Stimulated activated naive B cell treated with anti-CD40 and anti-IgM and Interleukin-4, amounts not matched to agents 10 μg/mL and 1 μg/mL and 100 μg/mL, for 72 hours (primary cell): ENCODE measurements at regions not wholly inside any gene's neighbourhood (a gene's known extent, or its start where the extent isn't known, plus 50 kb on each side); places are given as distances from the start of the nearest gene placed in this dataset.

Experiments
- ATAC-seq, 2 donors: fragments of 150-1000 bp; cut with Tn5 transposase; replicated peaks; 2 replicates each; pipeline ENCODE4 v1.10.0; 2021; ENCODE audit warnings: moderate library complexity in 1 of 2
- DNase-seq: peaks from one replicate; pipeline ENCODE4 v3.0.0; 2021
- H3K27ac Mint-ChIP-seq: one replicate; pipeline ENCODE4 v1.8.0; 2022; ENCODE audit warnings: mild to moderate bottlenecking, mixed read lengths
- H3K27me3 Mint-ChIP-seq, 2 donors: one replicate each; pipeline ENCODE4 v1.8.0; 2022; ENCODE audit warnings: mixed read lengths in 2 of 2
- H3K36me3 Mint-ChIP-seq, 2 donors: one replicate each; pipeline ENCODE4 v1.8.0; 2022; ENCODE audit warnings: mixed read lengths in 2 of 2, mild to moderate bottlenecking in 1 of 2
- H3K4me1 Mint-ChIP-seq, 2 donors: one replicate each; pipeline ENCODE4 v1.8.0; 2022; ENCODE audit warnings: mixed read lengths in 2 of 2, mild to moderate bottlenecking in 1 of 2
- H3K4me3 Mint-ChIP-seq, 2 donors: one replicate each; pipeline ENCODE4 v1.8.0; 2022; ENCODE audit warnings: mild to moderate bottlenecking in 2 of 2, mixed read lengths in 2 of 2, moderate library complexity in 1 of 2
- H3K9me3 Mint-ChIP-seq, 2 donors: one replicate each; pipeline ENCODE4 v1.8.0; 2022; ENCODE audit warnings: mixed read lengths in 2 of 2, mild to moderate bottlenecking in 1 of 2

DNA sequence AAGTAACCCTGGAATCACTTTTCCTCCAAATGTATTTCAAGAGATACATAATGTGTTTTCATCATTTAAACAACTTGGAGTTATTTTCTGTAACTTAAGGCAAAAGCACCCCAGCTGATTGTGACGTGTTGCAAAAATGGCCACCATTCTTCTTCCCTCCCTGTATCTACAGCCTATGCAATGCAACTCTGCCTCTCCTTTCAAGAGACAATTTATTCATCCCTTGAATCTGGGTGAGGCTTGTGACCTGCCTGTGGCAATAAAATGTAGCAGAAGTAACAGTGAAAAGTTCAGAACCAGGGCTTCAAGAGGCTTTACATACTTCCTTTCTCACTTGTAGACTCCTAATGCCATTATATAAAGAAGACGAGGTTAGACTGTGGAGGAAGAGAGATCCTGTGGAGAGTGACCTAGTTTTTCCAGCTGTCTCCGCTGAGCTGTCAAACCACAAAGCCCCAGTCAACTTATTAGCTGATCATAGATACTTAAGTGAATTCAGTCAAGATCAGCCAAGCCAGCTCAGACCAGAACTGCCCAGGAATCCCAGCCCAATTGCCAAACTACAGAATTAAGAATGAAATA, 81.0 kb upstream of the KLF3 start:
- H3K4me3 Mint-ChIP-seq, result no peak overlapping the region
- DNase-seq (no peak), ATAC-seq (peak; percentile 65 to 86)
- no peaks in the 10 kb centered on the region for H3K36me3 Mint-ChIP-seq
- no peak overlapping the region for H3K27ac Mint-ChIP-seq
- peaks cover 3 to 4% of the 10 kb centered on the region in 2 donors for H3K9me3 Mint-ChIP-seq
- H3K4me1 Mint-ChIP-seq, result peaks cover 7 to 11% of the 10 kb centered on the region in 2 donors
- H3K27me3 Mint-ChIP-seq, result peaks cover 17 to 19% of the 10 kb centered on the region in 2 donors

DNA sequence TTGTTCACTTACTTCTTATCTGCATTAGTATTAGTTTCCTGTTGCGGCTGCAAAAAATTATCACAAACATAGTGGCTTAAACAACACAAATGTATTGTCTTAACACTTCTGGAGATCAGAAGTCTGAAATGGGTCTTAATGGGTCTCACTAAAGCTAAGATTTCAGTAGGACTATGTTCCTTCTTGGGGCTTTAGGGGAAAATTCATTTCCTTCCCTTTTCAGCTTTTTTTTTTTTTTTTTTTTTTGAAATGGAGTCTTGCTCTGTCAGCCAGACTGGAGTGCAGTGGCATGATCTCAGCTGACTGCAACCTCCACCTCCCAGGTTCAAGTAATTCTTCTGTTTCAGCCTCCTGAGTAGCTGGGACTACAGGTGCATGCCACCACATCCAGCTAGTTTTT, 78.1 kb upstream of the KLF3 start:
- peaks cover 17 to 19% of the 10 kb centered on the region in 2 donors for H3K27me3 Mint-ChIP-seq
- H3K4me3 Mint-ChIP-seq, result no peak overlapping the region
- DNase-seq (no peak), ATAC-seq (no peak)
- peaks cover 3% of the 10 kb centered on the region in 2 donors for H3K9me3 Mint-ChIP-seq
- no peaks in the 10 kb centered on the region for H3K36me3 Mint-ChIP-seq
- no peak overlapping the region for H3K27ac Mint-ChIP-seq
- H3K4me1 Mint-ChIP-seq, result peaks cover 7 to 11% of the 10 kb centered on the region in 2 donors

DNA sequence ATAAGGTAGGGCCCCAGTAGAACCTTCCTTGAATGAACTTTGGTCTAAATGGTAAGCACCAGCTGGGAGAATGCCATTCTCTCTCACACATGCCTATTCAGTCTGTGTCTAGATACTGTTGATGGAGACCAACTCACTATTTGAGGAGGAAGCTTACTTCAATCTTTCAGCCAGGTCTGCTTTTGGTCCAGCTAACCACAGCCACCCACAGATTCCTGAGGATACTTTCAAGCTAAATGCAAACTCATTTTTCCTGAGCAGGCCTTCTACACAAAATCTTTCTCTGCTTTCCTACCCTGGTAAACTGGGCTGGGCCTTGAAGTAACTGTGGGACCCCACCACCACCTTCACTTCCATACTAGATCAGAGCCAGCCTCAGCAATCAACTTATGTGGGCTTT, 76.9 kb upstream of the KLF3 start:
- Mint-ChIP-seq H3K4me3 (no peak overlapping the region), H3K9me3 (peaks cover 5 to 11% of the 10 kb centered on the region in 2 donors), H3K27me3 (peaks cover 17 to 19% of the 10 kb centered on the region in 2 donors), H3K36me3 (peaks cover 0 to 3% of the 10 kb centered on the region in 2 donors), H3K27ac (no peak overlapping the region), H3K4me1 (peaks cover 7 to 11% of the 10 kb centered on the region in 2 donors)
- ATAC-seq (no peak), DNase-seq (no peak)

DNA sequence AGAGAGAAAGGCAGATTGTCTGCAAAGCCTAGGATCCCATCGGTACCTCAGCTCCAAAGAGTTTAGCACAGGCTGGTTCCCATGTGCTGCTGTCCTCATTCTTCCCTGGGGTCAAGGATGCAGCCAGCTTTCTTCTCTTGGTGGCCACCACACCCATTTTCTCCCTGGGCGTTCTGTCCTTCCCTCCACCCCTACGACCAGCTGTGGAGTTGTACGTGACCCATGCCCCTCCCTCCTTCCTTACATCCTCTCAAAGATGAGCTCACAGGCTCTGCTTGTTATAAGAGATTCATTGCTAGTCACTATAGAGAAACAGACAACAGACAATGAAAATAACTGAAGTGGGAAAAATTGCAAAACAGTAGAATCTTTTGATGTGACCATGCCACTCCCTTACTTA, 74.0 kb upstream of the KLF3 start:
- ATAC-seq, result no peak
- Mint-ChIP-seq H3K27ac (no peak overlapping the region), H3K27me3 (peaks cover 15 to 17% of the 10 kb centered on the region in 2 donors), H3K36me3 (peaks cover 0 to 3% of the 10 kb centered on the region in 2 donors), H3K4me3 (no peak overlapping the region), H3K4me1 (peaks cover 2 to 4% of the 10 kb centered on the region in 2 donors), H3K9me3 (peaks cover 5 to 11% of the 10 kb centered on the region in 2 donors)
- DNase-seq, result no peak

DNA sequence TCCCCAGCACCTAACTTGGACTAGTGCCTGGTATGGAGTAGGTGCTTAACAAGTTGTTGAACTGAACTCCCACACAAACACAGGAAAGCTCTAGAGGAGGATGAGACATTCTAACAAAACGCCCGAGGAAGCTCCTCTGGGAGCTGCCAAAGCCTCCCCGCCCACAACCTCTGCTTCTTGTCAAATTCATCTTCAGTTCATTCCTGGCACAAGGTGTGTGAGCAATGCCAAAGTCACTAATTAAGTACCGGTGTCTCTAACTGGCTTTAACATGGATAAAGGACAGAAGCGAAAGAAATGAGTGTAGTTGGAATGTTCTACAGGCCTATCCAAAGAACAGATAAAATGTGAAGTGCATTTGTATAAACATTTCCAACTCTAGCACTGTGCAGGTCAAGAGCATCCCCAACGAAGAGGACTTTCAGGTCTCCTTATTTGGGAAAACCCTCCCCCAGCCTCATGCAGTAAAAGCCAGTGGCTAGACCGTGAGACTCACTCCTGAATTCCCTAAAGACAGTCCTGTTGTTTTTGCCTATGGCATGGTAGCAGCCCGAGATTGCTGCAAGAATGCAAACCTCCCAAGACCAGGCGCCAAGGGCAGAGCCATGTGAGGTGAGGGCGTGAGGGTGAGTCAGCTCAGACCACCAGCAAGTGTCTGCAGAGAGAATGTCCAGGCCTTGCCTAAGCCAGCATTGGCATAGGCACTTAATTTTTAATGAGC, 72.2 kb upstream of the KLF3 start:
- Mint-ChIP-seq H3K27ac (no peak overlapping the region), H3K27me3 (peaks cover 1 to 4% of the 10 kb centered on the region in 2 donors)

DNA sequence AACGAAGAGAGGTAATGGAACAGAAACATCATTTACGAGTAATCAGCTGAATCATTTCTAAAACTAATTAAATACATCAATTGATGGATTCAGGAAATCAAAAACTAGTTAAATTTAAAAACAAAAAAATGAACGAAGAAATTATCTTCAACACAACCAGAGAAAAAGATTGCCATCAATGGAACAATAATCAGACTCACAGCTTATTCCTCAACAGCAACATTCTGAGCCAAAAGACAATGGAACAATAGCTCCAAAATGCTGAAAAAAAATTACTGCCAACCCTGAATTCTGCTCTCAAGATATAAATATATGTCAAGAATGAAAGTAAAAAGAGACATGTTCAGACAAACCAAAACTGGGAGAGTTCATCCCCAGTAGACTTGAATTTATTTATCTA, 65.5 kb upstream of the KLF3 start:
- no peaks in the 10 kb centered on the region for H3K36me3 Mint-ChIP-seq
- H3K4me1 Mint-ChIP-seq, result no peaks in the 10 kb centered on the region
- H3K27me3 Mint-ChIP-seq, result no peaks in the 10 kb centered on the region
- ATAC-seq (no peak), DNase-seq (no peak)
- no peak overlapping the region for H3K4me3 Mint-ChIP-seq
- no peak overlapping the region for H3K27ac Mint-ChIP-seq
- H3K9me3 Mint-ChIP-seq, result no peaks in the 10 kb centered on the region

More for the DNA sequence above, 72.2 kb upstream of the KLF3 start:
- ATAC-seq (no peak), DNase-seq (no peak)
- peaks cover 5 to 11% of the 10 kb centered on the region in 2 donors for H3K9me3 Mint-ChIP-seq
- H3K4me3 Mint-ChIP-seq, result no peak overlapping the region
- H3K4me1 Mint-ChIP-seq, result peaks cover 0 to 4% of the 10 kb centered on the region in 2 donors
- peaks cover 0 to 3% of the 10 kb centered on the region in 2 donors for H3K36me3 Mint-ChIP-seq

DNA sequence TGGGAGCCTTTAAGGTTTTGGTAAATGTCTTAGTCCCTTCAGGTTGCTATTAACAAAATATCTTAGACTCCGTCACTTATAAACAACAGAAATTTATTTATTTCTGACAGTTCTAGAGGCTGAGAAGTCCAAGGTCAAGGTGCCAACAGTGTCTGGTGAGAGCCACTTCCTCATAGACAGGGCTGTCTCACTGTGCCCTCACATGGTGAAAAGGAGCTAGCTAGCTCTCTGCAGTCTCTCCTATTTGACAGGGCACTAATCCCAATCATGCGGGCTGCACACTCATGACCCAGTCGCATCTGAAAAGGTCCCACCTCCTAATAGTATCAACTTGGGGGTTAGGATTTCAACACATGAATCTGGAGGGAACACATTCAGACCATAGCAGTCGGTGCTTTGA, 63.4 kb upstream of the KLF3 start:
- DNase-seq, result no peak
- H3K4me1 Mint-ChIP-seq, result no peaks in the 10 kb centered on the region
- H3K27ac Mint-ChIP-seq, result no peak overlapping the region
- no peaks in the 10 kb centered on the region for H3K36me3 Mint-ChIP-seq
- H3K27me3 Mint-ChIP-seq, result no peaks in the 10 kb centered on the region
- no peak overlapping the region for H3K4me3 Mint-ChIP-seq
- peak in 1 of 2 donors; percentile 33 for ATAC-seq
- H3K9me3 Mint-ChIP-seq, result no peaks in the 10 kb centered on the region

DNA sequence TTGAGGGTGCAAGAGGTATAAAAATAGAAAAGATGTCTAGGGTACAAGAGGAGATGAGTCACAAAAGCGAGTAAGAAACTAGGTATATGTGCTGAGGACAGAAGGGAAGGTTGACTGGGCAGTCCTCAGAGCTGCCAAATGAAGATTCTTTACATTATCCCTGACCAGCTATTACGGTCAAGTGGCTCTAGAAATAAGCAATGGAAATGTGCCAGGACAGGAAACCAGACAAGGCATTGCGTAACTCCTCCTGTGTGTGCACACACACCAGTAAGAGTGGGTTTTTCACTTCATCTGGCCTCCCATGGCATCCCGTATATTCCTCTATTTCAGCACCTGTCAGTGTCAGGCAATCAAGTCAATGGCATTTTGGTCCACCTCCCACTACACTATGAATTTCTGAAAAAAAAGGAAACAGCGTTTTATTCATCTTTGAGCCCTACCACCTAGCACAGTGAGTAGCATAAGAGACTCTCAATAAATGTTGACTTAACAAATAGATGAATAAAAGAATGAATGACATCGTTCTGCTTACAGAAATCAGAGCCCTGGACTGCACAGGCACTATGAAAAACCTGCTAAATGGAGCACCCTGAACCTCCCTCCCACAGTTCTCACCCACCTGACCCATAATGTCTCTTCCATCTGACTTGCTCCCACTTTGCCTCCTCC, 62.6 kb upstream of the KLF3 start:
- Mint-ChIP-seq H3K9me3 (no peaks in the 10 kb centered on the region), H3K27me3 (no peaks in the 10 kb centered on the region), H3K4me3 (no peak overlapping the region), H3K4me1 (peaks cover 0 to under 1% of the 10 kb centered on the region in 2 donors), H3K27ac (no peak overlapping the region), H3K36me3 (no peaks in the 10 kb centered on the region)
- DNase-seq (no peak), ATAC-seq (no peak)

DNA sequence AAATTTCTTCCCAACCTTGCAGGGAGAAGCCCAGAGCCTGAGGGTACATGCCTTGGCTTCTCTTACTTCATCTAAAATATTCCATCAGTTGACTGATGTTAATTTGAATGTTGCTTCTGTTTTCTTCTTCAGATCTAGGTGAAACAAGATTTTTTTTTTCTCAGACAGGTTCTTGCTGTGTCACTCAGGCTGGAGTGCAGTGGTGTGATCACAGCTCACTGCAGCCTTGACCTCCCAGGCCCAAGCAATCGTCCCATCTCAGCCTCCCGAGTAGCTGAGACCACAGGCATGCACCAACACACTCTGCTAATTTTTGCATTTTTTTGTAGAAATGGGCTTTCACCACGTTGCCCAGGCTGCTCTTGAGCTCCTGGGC, 62.1 kb upstream of the KLF3 start:
- ATAC-seq (no peak), DNase-seq (no peak)
- H3K36me3 Mint-ChIP-seq, result no peaks in the 10 kb centered on the region
- no peak overlapping the region for H3K27ac Mint-ChIP-seq
- H3K4me1 Mint-ChIP-seq, result peaks cover 0 to 2% of the 10 kb centered on the region in 2 donors
- no peak overlapping the region for H3K4me3 Mint-ChIP-seq
- no peaks in the 10 kb centered on the region for H3K9me3 Mint-ChIP-seq
- H3K27me3 Mint-ChIP-seq, result no peaks in the 10 kb centered on the region

DNA sequence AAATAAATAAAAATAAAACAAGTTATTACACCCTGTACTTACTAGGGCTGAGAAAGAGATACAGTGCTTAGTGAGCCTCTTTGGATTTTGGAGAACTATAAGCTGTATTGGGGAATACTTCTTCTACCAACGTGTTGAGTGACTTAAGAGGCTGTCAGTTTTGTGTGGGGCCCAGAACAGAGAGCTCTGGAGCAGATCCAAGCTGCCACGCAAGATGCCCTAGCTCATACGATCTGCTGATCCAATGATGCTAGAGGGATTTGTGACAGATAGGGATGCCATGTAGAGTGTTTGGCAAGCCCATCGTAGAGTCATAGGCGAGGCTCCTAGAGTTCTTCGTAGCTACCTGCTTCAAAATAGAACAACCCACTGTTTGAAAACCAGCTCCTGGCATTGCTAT, 60.3 kb upstream of the KLF3 start:
- ATAC-seq, result no peak
- Mint-ChIP-seq H3K4me1 (peaks cover 0 to 2% of the 10 kb centered on the region in 2 donors), H3K4me3 (no peak overlapping the region), H3K27me3 (no peaks in the 10 kb centered on the region), H3K36me3 (no peaks in the 10 kb centered on the region), H3K9me3 (no peaks in the 10 kb centered on the region), H3K27ac (no peak overlapping the region)
- DNase-seq, result no peak

DNA sequence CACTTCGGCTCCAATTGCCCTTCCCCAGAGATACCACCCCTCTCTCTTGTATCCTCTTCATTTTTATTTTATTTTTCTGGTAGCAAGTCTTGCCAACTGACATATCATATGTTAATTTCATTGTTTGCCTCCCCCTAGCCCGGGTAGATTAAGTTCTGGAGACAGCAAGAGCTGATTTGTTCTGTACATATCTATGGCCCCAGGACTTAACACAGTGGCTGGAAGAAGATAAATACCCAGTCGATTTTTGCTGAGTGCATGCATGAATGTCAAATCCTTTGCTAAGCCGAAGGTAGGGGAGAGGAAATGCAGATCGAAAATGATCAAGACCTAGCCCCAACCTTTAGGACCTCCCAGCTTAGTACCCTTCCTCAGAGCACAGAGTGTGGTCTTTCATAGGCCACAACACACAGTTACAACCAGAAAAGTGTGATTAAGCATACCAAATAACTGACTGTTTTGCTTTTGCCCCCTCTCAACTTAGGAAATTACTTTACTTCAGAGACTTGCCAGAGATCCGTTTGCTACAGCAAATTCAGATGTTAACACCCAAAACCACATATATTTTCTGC, 58.7 kb upstream of the KLF3 start:
- no peak overlapping the region for H3K27ac Mint-ChIP-seq
- no peaks in the 10 kb centered on the region for H3K9me3 Mint-ChIP-seq
- DNase-seq (no peak), ATAC-seq (no peak)
- H3K36me3 Mint-ChIP-seq, result no peaks in the 10 kb centered on the region
- no peaks in the 10 kb centered on the region for H3K27me3 Mint-ChIP-seq
- peaks cover 5% of the 10 kb centered on the region in 2 donors for H3K4me1 Mint-ChIP-seq
- H3K4me3 Mint-ChIP-seq, result no peak overlapping the region

DNA sequence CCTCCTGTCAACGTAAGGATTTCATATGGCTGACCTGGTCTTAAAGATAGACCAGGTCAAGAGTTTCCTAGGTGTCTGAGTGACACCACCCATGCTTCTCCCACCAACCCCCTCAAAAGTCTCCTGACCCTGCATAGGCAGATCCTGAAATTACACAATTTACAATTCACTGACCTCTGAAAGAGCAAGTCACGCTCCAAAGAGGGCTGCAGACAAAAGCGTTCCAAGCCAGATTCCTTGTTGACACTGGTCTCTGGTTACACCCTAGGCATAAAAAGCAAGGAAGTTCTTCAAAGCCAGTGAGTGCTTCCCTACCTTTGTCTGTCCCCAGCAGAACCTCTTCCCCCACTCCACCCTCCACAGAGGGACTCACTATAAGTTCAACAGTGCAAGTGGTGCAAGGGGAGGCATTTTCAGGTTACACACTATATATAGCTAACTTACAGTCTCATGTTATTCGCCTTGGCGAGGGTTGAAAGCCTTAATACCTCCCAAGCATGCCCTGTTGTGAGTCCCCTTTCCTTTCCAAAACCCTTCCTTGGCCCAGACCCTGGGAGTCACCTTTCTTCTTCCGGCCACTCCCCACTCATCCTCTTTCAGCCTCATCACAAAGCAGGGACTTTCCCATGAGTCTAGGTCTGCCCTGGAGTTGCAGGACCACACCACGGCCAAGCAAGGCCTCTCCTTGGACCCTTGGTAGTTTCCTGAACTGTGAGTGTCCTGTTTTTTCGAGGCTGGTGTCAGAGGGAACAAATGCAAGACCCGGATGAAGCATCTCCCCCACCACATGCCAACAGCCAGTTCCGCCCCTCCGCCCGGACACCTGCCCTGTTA, 58.0 kb upstream of the KLF3 start:
- no peak for ATAC-seq
- no peaks in the 10 kb centered on the region for H3K9me3 Mint-ChIP-seq
- no peak for DNase-seq
- peak overlapping the region; percentile 56 for H3K27ac Mint-ChIP-seq
- H3K4me1 Mint-ChIP-seq, result peaks cover 5% of the 10 kb centered on the region in 2 donors
- no peak overlapping the region for H3K4me3 Mint-ChIP-seq
- H3K27me3 Mint-ChIP-seq, result no peaks in the 10 kb centered on the region
- no peaks in the 10 kb centered on the region for H3K36me3 Mint-ChIP-seq

DNA sequence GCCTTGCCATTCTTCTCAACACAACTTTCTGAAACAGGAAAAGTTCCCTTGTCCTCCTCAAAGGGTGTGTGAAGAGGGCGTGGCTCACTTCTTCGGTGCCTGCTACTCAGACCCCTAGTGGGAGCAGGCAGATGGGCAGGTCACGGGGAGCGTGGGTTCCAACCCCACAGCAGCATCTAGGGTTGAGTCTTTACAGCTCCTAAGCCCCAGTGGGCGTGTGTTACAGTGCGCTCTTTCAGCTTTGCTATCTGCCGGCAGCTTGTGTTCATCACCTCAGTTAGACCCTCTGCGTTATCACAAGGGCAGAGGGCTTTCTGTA, 57.5 kb upstream of the KLF3 start:
- Mint-ChIP-seq H3K4me3 (no peak overlapping the region), H3K27ac (peak overlapping the region; percentile 56), H3K4me1 (peaks cover 5% of the 10 kb centered on the region in 2 donors), H3K9me3 (no peaks in the 10 kb centered on the region), H3K36me3 (no peaks in the 10 kb centered on the region), H3K27me3 (no peaks in the 10 kb centered on the region)
- ATAC-seq, result no peak
- DNase-seq, result no peak

DNA sequence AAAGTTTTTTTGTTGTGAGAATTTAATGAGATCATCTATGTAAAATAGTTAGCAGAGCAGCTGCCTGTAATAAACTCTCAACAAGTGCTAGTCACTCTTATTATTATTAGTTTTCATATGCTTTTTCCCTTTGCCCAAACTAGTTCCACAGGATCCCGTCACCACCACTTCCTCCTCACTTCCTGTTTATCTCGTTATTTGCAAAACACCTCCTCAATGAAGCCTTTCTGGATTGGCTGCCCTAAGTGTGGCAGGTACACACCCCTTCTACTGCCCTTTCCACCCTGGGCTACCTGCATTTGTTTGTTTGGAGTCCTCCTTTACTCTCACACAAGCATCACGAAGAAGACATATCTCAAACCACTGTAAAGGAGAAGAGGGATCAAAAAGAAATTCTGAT, 54.4 kb upstream of the KLF3 start:
- H3K4me1 Mint-ChIP-seq, result peaks cover 5% of the 10 kb centered on the region in 2 donors

More for the DNA sequence above, 54.4 kb upstream of the KLF3 start:
- no peaks in the 10 kb centered on the region for H3K9me3 Mint-ChIP-seq
- H3K27me3 Mint-ChIP-seq, result no peaks in the 10 kb centered on the region
- no peak overlapping the region for H3K27ac Mint-ChIP-seq
- no peaks in the 10 kb centered on the region for H3K36me3 Mint-ChIP-seq
- H3K4me3 Mint-ChIP-seq, result no peak overlapping the region
- DNase-seq (no peak), ATAC-seq (no peak)
